ENCODE measurements at regions not wholly inside any gene's neighbourhood (a gene's known extent, or its start where the extent isn't known, plus 50 kb on each side); places are given as distances from the start of the nearest gene placed in this dataset.

GRCh38 chr9:118734696-118735095 is 634.5 kb downstream of the BRINP1 start:
- no peak for DNase-seq (ENCODE audit: low read depth in 2 of 2)

GRCh38 chr9:118736406-118736805 is 632.8 kb downstream of the BRINP1 start:
- no peak for DNase-seq (ENCODE audit: low read depth in 2 of 2)

- DNase-seq (ENCODE audit: low read depth in 2 of 2) = no peak
These were observed 618.0 kb downstream of the BRINP1 start for GRCh38 chr9:118751077-118751847.

DNA sequence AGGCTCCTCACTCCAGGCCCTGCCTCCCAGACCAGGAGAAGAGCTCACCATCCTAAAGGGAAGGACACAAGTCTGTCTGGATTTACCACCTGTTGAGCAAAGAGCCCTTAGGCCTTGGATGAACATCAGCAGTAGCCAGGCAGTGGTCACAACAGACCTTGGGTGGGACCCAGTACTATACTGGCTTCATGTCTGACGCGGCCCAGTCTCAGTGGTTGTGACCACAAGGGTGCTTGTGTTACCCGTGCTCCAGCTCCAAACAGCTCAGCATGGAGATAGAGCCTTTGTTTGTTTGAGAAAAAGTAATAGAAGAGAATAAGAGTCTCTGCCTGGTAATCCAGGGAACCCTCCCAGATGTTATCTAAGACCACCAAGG is 617.4 kb downstream of the BRINP1 start:
- DNase-seq (ENCODE audit: low read depth in 2 of 2) = no peak

- no peak for DNase-seq (ENCODE audit: low read depth in 2 of 2)
These were observed 608.0 kb downstream of the BRINP1 start for GRCh38 chr9:118761016-118761790.

DNA sequence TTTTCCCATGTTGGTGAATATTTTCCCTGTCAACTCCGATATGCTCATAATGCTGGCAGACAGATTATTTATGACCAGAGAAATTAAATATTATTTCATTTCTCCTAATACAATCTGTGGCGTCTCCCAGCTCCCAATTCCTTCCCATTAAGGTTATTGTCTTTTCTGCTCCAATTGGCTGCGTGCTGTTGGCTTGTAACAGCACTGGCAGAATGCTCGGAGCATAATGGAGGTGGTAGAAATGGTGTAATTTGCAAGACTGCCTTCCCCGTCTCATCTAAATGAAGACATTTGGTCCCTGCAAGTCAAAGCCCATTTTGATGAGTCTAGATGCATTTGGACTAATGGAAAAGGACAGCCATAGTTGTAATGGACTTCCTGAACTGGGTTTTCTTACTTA is 601.7 kb downstream of the BRINP1 start:
- no peak for DNase-seq (ENCODE audit: low read depth in 2 of 2)

DNA sequence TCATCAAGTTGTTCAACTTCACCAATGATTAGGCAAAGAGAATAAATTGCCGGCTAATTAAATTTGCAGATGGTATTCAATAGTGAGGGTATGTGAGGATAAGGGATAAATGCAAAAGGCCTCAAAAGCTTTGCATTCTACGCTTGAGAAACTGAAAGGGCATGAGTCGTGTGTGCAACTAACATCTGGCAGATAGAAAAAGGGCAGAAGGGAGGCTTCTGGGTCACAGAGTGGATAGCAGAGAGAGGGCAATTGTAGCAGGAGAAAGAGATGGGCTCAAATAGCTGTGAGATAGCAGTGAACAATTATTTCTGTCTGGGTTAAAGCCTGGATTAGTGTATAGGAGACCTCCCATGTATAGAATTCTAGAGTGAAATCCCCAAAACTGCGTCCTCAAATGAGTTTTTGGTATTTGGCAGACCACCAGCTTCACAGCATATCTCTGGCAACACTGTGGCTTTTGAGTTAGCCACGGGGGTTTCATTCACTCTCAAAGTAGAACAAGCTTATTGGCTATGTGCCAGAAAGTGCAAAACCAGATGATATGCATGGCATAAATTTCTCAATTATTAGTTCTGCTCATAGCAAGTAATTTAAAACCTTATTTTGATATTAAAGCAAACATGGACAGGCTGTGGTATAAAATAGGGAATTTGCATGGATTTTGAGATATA is 586.3 kb downstream of the BRINP1 start:
- DNase-seq (ENCODE audit: low read depth in 2 of 2) = no peak

DNA sequence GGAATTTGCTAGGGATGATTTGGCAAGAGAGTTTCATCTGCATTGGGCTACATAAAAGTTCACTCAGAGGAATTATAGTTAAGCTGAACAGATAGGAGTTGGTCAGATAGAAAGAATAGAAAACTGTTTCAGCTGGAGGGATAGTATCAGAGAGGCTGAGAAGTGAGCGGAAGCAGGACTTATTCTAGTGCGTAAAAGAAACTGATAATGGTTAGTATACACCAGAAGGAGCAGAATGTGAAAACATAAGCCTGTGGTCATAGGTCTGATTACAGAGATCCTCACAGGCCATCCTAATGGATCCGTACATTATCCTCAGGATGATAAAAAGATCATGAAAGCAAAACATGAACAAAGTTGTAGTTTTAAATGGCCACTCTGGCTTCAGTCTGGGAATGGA is 585.2 kb downstream of the BRINP1 start:
- DNase-seq (ENCODE audit: low read depth in 2 of 2) = no peak

DNA sequence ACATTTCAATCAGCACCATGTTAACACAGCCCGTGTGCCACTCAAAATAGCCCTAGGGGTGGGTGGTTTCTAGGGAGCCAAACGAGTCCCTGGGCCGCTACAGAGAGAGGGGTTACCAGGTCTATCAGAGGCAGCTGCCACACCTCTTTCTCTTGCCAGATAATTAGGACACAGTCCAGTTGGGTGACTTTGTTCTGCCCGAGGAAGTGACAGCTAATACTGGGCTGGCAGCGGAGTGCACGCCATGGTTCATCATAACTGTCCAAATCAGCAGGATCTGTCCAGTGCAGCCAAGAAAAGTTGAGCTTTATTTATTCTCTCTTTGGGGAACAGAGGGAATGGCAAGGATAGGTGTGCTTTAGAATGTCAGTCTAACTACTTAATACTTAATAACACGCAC is 583.8 kb downstream of the BRINP1 start:
- DNase-seq (ENCODE audit: low read depth in 2 of 2) = no peak

DNA sequence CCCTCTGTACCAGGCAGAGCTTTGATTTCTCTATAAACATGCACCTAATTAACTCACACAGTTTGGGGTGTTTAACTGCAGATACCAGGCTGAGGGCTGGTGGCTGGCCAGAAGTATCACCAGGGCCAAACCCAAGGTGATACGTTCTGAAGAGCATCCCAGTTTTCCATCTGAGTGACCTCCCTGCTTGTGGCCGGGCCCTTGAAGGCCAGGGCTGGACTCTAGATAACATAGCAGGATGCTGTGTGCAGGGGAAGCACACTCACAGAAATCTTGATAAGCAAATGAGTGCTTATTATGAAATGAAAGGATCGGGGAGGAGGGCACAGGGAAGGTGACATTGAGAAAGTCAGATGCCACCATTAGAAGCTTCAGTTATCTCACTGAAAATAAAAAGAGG is 582.4 kb downstream of the BRINP1 start:
- DNase-seq (ENCODE audit: low read depth in 2 of 2) = no peak

GRCh38 chr9:118809160-118809625 is 560.0 kb downstream of the BRINP1 start:
- no peak for DNase-seq (ENCODE audit: low read depth in 2 of 2)

DNA sequence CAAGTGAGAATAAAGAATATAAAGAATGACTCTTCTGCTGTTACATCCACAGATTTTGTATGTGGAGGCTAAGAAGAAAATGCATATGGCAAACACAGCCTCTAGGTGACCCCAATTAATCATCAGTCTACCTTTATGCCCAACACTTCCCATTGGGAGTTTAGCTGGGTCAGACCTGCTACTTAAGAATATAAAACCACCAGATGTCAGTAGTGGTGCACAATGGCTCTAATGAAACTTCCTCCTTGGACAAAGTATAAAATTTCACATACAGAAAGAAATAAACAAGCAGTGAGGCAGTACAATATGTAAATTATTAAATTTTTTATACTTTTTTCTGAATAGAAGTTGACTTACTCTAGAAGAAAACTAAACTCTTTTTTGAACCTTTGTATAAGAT is 539.9 kb downstream of the BRINP1 start:
- DNase-seq (ENCODE audit: low read depth in 2 of 2) = peak in 1 of 2 experiments; percentile 1

- no peak for DNase-seq (ENCODE audit: low read depth in 2 of 2)
These were observed 536.9 kb downstream of the BRINP1 start for GRCh38 chr9:118832371-118832770.

DNA sequence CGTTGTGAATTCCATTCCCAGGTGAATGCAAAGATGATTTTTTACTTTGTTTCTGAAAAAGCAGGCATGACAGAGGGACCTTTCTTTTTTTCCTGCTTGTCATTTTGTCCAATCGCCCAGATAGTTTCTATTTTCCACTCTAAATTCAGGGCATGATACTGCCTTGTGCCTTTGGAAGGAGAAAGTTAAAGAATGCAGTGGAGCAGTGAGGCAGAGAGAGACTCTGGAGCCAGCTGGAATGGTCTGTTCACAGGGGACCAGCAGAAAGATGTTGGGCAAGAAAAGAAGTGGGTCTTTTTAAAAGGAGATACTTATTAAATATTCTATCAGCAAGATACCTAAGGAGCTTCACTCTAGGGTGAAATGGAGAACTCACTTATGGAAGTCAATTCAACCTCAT is 532.3 kb downstream of the BRINP1 start:
- DNase-seq (ENCODE audit: low read depth in 2 of 2) = no peak

GRCh38 chr9:118871531-118871930 is 497.7 kb downstream of the BRINP1 start:
- no peak for DNase-seq (ENCODE audit: low read depth in 2 of 2)

- DNase-seq (ENCODE audit: low read depth in 2 of 2) = peak; percentile 53 to 57
These were observed 486.6 kb downstream of the BRINP1 start for GRCh38 chr9:118882684-118883083.

- DNase-seq (ENCODE audit: low read depth in 2 of 2) = no peak
These were observed 485.8 kb downstream of the BRINP1 start for GRCh38 chr9:118883411-118883810.

GRCh38 chr9:118891213-118891612 is 478.0 kb downstream of the BRINP1 start:
- no peak for DNase-seq (ENCODE audit: low read depth in 2 of 2)

DNA sequence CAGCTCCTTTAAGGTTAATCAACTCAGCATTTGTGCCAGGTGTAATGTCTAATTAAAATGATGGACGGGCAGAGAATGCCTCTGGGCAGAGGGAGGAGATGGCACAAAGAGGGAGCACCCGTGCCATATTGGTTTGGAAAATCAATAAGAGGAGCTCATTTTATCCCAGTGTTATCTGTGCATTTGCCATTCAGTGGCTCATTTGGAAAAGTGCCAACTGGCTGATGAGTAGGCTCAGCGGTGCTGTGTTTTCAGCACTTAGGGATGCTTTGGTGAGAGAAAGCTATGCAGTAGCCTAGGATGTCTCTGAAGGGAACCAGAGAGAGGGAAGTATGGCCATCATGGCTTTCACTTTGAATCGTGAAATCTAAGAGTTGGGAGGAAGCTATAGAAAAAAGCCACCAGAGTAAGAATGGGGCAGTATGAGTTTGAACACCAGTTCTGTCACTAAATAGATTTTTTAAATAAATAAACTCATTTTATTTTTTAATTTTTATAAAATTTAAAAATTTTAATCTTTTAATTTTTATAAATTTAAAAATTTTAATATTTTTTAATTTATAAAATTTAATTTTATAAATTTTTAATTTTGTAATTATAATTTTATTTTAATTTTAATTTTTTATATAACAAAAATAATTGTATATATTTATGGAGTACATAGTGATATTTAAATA is 472.8 kb downstream of the BRINP1 start:
- DNase-seq (ENCODE audit: low read depth in 2 of 2) = no peak

- DNase-seq (ENCODE audit: low read depth in 2 of 2) = no peak
These were observed 451.1 kb downstream of the BRINP1 start for GRCh38 chr9:118918180-118918579.

DNA sequence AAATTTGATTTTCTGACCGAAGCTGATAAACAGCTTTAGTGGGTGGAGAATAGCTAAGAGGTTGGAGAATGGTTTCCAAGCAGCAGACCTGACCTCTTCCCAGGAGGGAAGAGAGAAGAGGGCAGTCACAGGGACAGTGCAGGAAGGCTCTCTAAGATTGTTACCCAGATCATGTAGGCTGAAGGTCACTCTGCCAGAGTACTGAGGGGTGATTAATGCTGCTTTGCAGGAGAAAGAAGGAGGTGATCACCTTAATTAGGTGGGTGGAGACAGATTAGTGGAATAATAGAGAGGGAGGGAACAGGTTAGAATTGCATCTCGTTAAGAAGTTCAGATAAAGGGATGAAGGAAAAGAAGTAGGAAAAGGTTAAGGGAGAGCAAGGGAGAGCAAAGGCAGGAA is 440.5 kb downstream of the BRINP1 start:
- no peak for DNase-seq (ENCODE audit: low read depth in 2 of 2)

DNA sequence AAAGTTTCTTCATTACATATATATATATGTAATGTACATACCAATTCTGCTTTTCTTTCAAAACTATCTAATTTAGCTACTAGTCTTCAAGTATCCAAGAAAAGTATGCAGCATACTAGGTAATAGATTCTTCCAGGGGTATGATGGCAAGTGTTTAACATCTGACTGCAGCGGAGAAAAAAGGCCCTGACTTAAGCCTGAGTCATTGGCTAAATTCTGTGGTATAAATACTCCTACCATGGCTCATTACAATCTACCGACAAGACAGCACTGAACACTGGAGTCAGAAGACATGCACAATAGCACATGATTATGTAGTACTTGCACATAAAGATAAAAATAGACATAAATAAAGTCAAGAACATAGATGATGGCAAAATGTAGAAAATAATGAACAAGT is 439.9 kb downstream of the BRINP1 start:
- DNase-seq (ENCODE audit: low read depth in 2 of 2) = peak; percentile 58 to 60
